H1 (cell line): ENCODE measurements at regions not wholly inside any gene's neighbourhood (a gene's known extent, or its start where the extent isn't known, plus 50 kb on each side); places are given as distances from the start of the nearest gene placed in this dataset.
A peak's percentile ranks its signal among the peaks of the same experiment; 100 is the strongest.

Experiments
- CTCF ChIA-PET: fragments of 300-600 bp; sonication (Branson Sonifier 250); formaldehyde crosslinking; loops from one replicate; lab custom pipeline; 2021; ENCODE audit not compliant: partially characterized antibody; lab: Charles Lee
- POLR2A ChIA-PET: fragments of 300-600 bp; sonication (Branson Sonifier 250); formaldehyde crosslinking; loops from one replicate; lab custom pipeline; 2021; ENCODE audit warnings: inconsistent platforms; ENCODE audit not compliant: partially characterized antibody; lab: Charles Lee
- DNase-seq, 2 experiments: peaks; one replicate each; pipeline versions ENCODE4 v3.0.0 to v3.0.0-alpha.2; 2010 to 2022; ENCODE audit warnings: low spot score in 2 of 2, low read depth in 1 of 2, mixed read lengths in 1 of 2
- FAIRE-seq: peaks from 2 replicates; lab custom pipeline; 2011; peaks lifted over from hg19 to GRCh38; lab: Jason Lieb, UNC
- H2AFZ ChIP-seq: 2 replicates; pipeline ENCODE4 v1.8.1; 2012; ENCODE audit warnings: low read length, inconsistent platforms
- H2AK5ac ChIP-seq: 2 replicates; pipeline ENCODE4 v1.6.1; 2013; ENCODE audit warnings: low read depth, low read length
- H2BK120ac ChIP-seq: replicated peaks from 2 replicates; pipeline ENCODE3; 2013; ENCODE audit warnings: low read depth, low read length, inconsistent platforms
- H2BK12ac ChIP-seq: 2 replicates; pipeline ENCODE4 v1.6.1; 2013; ENCODE audit warnings: low read depth, low read length
- H2BK15ac ChIP-seq: 2 replicates; pipeline ENCODE4 v1.6.1; 2013; ENCODE audit warnings: low read length
- H2BK20ac ChIP-seq: 2 replicates; pipeline ENCODE4 v1.6.1; 2013; ENCODE audit warnings: low read length
- H2BK5ac ChIP-seq: 2 replicates; pipeline ENCODE4 v1.6.1; 2013; ENCODE audit warnings: low read depth, low read length
- H3K14ac ChIP-seq: 2 replicates; pipeline ENCODE4 v1.6.1; 2013; ENCODE audit warnings: inconsistent platforms; ENCODE audit not compliant: insufficient read length
- H3K18ac ChIP-seq: 2 replicates; pipeline ENCODE4 v1.6.1; 2013; ENCODE audit warnings: low read length; ENCODE audit errors: extremely low read depth
- H3K23ac ChIP-seq: 2 replicates; pipeline ENCODE4 v1.6.1; 2013; ENCODE audit warnings: inconsistent platforms; ENCODE audit not compliant: insufficient read length
- H3K23me2 ChIP-seq: 2 replicates; pipeline ENCODE4 v1.6.1; 2013; ENCODE audit warnings: low read depth, low read length
- H3K27ac ChIP-seq: 2 replicates; pipeline ENCODE4 v1.6.1; 2011; ENCODE audit warnings: low read depth, low read length, inconsistent platforms
- H3K27me3 ChIP-seq, 4 experiments: replicated peaks in 1 of 4; 1 replicate in 1 of 4; 2 replicates in 3 of 4; pipeline versions ENCODE4 v1.6.1 to v1.8.1; 2011 to 2013; ENCODE audit warnings: low read length in 3 of 4, mild to moderate bottlenecking in 3 of 4, inconsistent platforms in 2 of 4, mixed read lengths in 2 of 4, moderate library complexity in 1 of 4; ENCODE audit not compliant: control insufficient read depth in 3 of 4, insufficient read depth in 3 of 4; ENCODE audit errors: extremely low read depth in 1 of 4
- H3K36me3 ChIP-seq, 4 experiments: 2 replicates each; pipeline versions ENCODE4 v1.6.1 to v1.8.1; 2011 to 2013; ENCODE audit warnings: mild to moderate bottlenecking in 4 of 4, low read length in 3 of 4, moderate library complexity in 2 of 4, control low read depth in 1 of 4, inconsistent platforms in 1 of 4; ENCODE audit not compliant: insufficient read depth in 4 of 4, control insufficient read depth in 2 of 4
- H3K4ac ChIP-seq: replicated peaks from 2 replicates; pipeline ENCODE3; 2013; ENCODE audit warnings: low read length, low read depth, mixed read lengths, inconsistent platforms; ENCODE audit not compliant: insufficient read length
- H3K4me1 ChIP-seq, 4 experiments: replicated peaks in 1 of 4; 1 replicate in 1 of 4; 2 replicates in 3 of 4; pipeline versions ENCODE4 v1.6.1 to v1.8.1; 2011 to 2013; ENCODE audit warnings: low read length in 3 of 4, inconsistent platforms in 2 of 4, mixed read lengths in 1 of 4; ENCODE audit not compliant: insufficient read depth in 4 of 4, control insufficient read depth in 3 of 4
- H3K4me2 ChIP-seq, 2 experiments: 2 replicates each; pipeline versions ENCODE4 v1.6.1 to v1.8.1; 2011 to 2013; ENCODE audit warnings: low read depth in 2 of 2, low read length in 2 of 2, control low read depth in 1 of 2, inconsistent platforms in 1 of 2, mild to moderate bottlenecking in 1 of 2; ENCODE audit not compliant: insufficient read depth in 1 of 2
- H3K4me3 ChIP-seq, 4 experiments: fragments of 200-600, 300-600 bp in 1 of 4; sonication (generic), shearing (Covaris generic), sonication (Bioruptor Twin) in 1 of 4; 2 replicates each; pipeline versions ENCODE4 v1.5.1 to v1.8.1; 2011 to 2016; ENCODE audit warnings: low read length in 4 of 4, low read depth in 3 of 4, control low read depth in 2 of 4, inconsistent platforms in 2 of 4, mild to moderate bottlenecking in 2 of 4, mixed read lengths in 1 of 4, moderate library complexity in 1 of 4; ENCODE audit not compliant: insufficient read depth in 2 of 4; ENCODE audit errors: extremely low read depth in 1 of 4
- H3K56ac ChIP-seq: replicated peaks from 2 replicates; pipeline ENCODE3; 2013; ENCODE audit warnings: low read depth, mild to moderate bottlenecking, mixed read lengths, low read length, inconsistent platforms; ENCODE audit not compliant: insufficient read length
- H3K79me1 ChIP-seq: 2 replicates; pipeline ENCODE4 v1.6.1; 2013; ENCODE audit warnings: low read depth, low read length, control low read depth
- H3K79me2 ChIP-seq, 2 experiments: 2 replicates each; pipeline versions ENCODE4 v1.6.1 to v1.8.1; 2012 to 2013; ENCODE audit warnings: low read length in 2 of 2, mild to moderate bottlenecking in 2 of 2, inconsistent platforms in 1 of 2; ENCODE audit not compliant: insufficient read depth in 2 of 2, control insufficient read depth in 1 of 2
- H3K9ac ChIP-seq, 4 experiments: replicated peaks in 1 of 4; 1 replicate in 1 of 4; 2 replicates in 3 of 4; pipeline versions ENCODE4 v1.6.1 to v1.8.1; 2011 to 2013; ENCODE audit warnings: low read depth in 3 of 4, low read length in 3 of 4, control low read depth in 2 of 4, mild to moderate bottlenecking in 2 of 4, moderate library complexity in 2 of 4, inconsistent platforms in 1 of 4; ENCODE audit errors: extremely low read depth in 1 of 4
- H3K9me3 ChIP-seq, 2 experiments: 2 replicates each; pipeline versions ENCODE4 v1.6.1 to v1.8.1; 2012 to 2013; ENCODE audit warnings: mild to moderate bottlenecking in 2 of 2, moderate library complexity in 2 of 2, control low read depth in 1 of 2, inconsistent platforms in 1 of 2, low read depth in 1 of 2, low read length in 1 of 2, mixed read lengths in 1 of 2; ENCODE audit not compliant: insufficient read depth in 2 of 2
- H4K20me1 ChIP-seq, 2 experiments: replicated peaks in 1 of 2; 2 replicates each; pipeline versions ENCODE3 to v1.8.1; 2011 to 2013; ENCODE audit warnings: inconsistent platforms in 2 of 2, low read length in 2 of 2, mild to moderate bottlenecking in 1 of 2; ENCODE audit not compliant: insufficient read depth in 2 of 2, control insufficient read depth in 1 of 2
- H4K5ac ChIP-seq: 2 replicates; pipeline ENCODE4 v1.6.1; 2013; ENCODE audit warnings: low read length, low read depth, mixed read lengths, inconsistent platforms; ENCODE audit not compliant: insufficient read length
- H4K8ac ChIP-seq: 2 replicates; pipeline ENCODE4 v1.8.0; 2013; ENCODE audit warnings: mild to moderate bottlenecking, moderate library complexity, low read length, inconsistent platforms; ENCODE audit not compliant: insufficient read depth; ENCODE audit errors: extremely low read depth
- H4K91ac ChIP-seq: replicated peaks from 2 replicates; pipeline ENCODE3; 2013; ENCODE audit warnings: low read length, mixed read lengths, inconsistent platforms; ENCODE audit not compliant: insufficient read length
- CBX8 ChIP-seq: fragments of 300-800, 300-1000 bp; sonication (generic); IDR thresholded peaks from 2 replicates; pipeline ENCODE4 v1.7.1; 2016; ENCODE audit warnings: low read depth, low read length, borderline replicate concordance
- EP300 ChIP-seq, 2 experiments: IDR thresholded peaks; 1 replicate in 1 of 2; 2 replicates in 1 of 2; pipeline ENCODE4 v1.6.1; 2011 to 2012; ENCODE audit warnings: low read depth in 2 of 2, low read length in 2 of 2, mild to moderate bottlenecking in 2 of 2, borderline replicate concordance in 1 of 2, inconsistent platforms in 1 of 2, moderate library complexity in 1 of 2
- NANOG ChIP-seq: IDR thresholded peaks from 2 replicates; pipeline ENCODE4 v1.6.1; 2011; ENCODE audit warnings: low read length, low read depth, mild to moderate bottlenecking, inconsistent platforms; ENCODE audit not compliant: insufficient read depth, poor library complexity, severe bottlenecking
- RBBP5 ChIP-seq: IDR thresholded peaks from 2 replicates; pipeline ENCODE4 v1.7.1; 2012; ENCODE audit warnings: low read depth, mild to moderate bottlenecking, inconsistent platforms, low read length, moderate library complexity, borderline replicate concordance
- SIRT6 ChIP-seq: IDR thresholded peaks from one replicate; pipeline ENCODE4 v1.7.1; 2012; ENCODE audit warnings: low read length, inconsistent platforms
- USF2 ChIP-seq: IDR thresholded peaks from 2 replicates; pipeline ENCODE4 v1.6.1; 2011; ENCODE audit warnings: low read length, improper control_type of control experiment
- WGBS, 2 experiments: shearing (Covaris generic) in 1 of 2; methylation state at CpG; one replicate each; pipeline versions ENCODE4 v1.1.6 to v1.1.7; 2013 to 2015; ENCODE audit warnings: low lambda C conversion rate in 2 of 2, mixed read lengths in 2 of 2, inconsistent platforms in 1 of 2, low coverage in 1 of 2, missing lambda C conversion rate in 1 of 2; ENCODE audit not compliant: insufficient replicate concordance in 2 of 2, insufficient coverage in 1 of 2, insufficient read length in 1 of 2; ENCODE audit errors: extremely low coverage in 1 of 2, missing lambda C conversion rate in 1 of 2; 5-methylcytosine and 5-hydroxymethylcytosine counted together

DNA sequence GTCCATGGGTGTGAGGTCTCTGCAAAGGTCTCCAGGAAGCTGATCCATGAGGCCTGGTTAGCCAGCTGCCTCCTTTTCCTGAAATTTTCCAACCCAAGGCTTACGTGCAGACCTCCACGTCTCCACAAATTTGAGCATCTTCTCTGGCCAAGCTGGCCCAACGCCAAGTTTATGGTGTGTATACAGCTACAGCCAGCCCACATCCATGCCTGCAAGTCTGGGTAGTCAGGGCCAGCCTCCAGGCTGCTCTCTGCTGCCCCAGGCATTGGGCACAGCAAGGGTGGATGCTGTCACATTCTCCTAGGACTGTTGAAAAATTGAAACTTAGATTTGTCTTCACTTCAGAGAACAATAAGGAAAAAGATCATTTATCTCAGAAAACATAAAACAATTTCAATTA is 525.5 kb upstream of the CHAC2 start:
- Histone ChIP-seq H2BK12ac (no peak overlapping the region), H3K27me3 (no peaks in the 10 kb centered on the region), H3K27ac (no peak overlapping the region), H2BK15ac (no peak overlapping the region), H3K4me2 (no peak overlapping the region), H3K9ac (no peak overlapping the region), H4K5ac (no peak overlapping the region), H2BK120ac (no peak overlapping the region), H2BK20ac (no peak overlapping the region), H2BK5ac (no peak overlapping the region), H2AK5ac (no peak overlapping the region), H3K4me3 (no peak overlapping the region), H4K91ac (no peak overlapping the region), H3K14ac (no peak overlapping the region), H3K36me3 (no peaks in the 10 kb centered on the region), H4K8ac (no peak overlapping the region), H3K9me3 (no peaks in the 10 kb centered on the region), H3K4me1 (no peaks in the 10 kb centered on the region), H3K79me1 (no peaks in the 10 kb centered on the region), H2AFZ (peak overlapping the region; percentile 33; the same call in 1 of the 2 replicates), H3K23ac (no peak overlapping the region), H3K4ac (no peak overlapping the region), H3K79me2 (no peaks in the 10 kb centered on the region), H4K20me1 (no peaks in the 10 kb centered on the region), H3K56ac (no peak overlapping the region), H3K23me2 (no peaks in the 10 kb centered on the region), H3K18ac (no peak overlapping the region)
- no peak for DNase-seq
- ChIA-PET POLR2A (no interaction called here), CTCF (interaction anchor here (0.5 to 1.8 kb wide), 3 partner anchors 11 to 425 kb away, joined by 3 to 5 read pairs (median 4); no protein-coding TSS in a partner anchor)
- 70% methylated on average over 3 of the region's 3 CpGs; no CpG with 5 or more reads in 1 of the 2 experiments for WGBS, 2 experiments
- no peak for FAIRE-seq
- no peak for TF ChIP-seq NANOG
- no peak for TF ChIP-seq EP300 (IDR thresholded peaks at IDR 0.05; ENCODE audit: borderline replicate concordance in 1 of 2, low read depth in 2 of 2, low read length in 2 of 2)
- no peak for TF ChIP-seq RBBP5
- TF ChIP-seq SIRT6: no peak
- TF ChIP-seq USF2: no peak
- no peak for TF ChIP-seq CBX8
